NCI-H774 (cell line): ENCODE measurements at regions not wholly inside any gene's neighbourhood (a gene's known extent, or its start where the extent isn't known, plus 50 kb on each side); places are given as distances from the start of the nearest gene placed in this dataset.
"Not testable (repeated sequence)": the region's sequence is repeated elsewhere in the genome, so short reads cannot be mapped to it uniquely, and the experiment has no call there.

ENCODE experiments used
- DNase-seq: peaks from one replicate; lab custom pipeline; 2025; lab: John Stamatoyannopoulos, UW

DNA sequence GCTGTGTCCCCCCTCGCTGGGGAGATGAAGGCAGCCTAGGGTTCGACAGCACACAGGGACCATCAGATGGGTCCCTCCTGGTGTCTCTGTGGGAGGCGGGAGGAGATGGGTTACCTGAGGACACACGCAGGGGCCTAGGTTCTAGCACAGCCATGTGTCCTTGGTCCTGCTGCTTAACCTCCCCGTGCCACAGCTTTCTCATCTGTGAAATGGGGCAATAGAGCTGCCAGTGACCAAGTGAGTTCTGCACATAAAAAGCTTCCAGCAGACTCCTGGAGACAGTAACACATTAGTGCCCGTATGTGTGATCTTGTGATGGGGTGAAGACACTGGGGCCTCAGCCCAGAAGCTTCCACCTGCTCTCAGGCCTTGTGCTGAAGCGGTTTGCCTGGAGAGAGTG, 96.0 kb upstream of the GSE1 start:
- no peak for DNase-seq

DNA sequence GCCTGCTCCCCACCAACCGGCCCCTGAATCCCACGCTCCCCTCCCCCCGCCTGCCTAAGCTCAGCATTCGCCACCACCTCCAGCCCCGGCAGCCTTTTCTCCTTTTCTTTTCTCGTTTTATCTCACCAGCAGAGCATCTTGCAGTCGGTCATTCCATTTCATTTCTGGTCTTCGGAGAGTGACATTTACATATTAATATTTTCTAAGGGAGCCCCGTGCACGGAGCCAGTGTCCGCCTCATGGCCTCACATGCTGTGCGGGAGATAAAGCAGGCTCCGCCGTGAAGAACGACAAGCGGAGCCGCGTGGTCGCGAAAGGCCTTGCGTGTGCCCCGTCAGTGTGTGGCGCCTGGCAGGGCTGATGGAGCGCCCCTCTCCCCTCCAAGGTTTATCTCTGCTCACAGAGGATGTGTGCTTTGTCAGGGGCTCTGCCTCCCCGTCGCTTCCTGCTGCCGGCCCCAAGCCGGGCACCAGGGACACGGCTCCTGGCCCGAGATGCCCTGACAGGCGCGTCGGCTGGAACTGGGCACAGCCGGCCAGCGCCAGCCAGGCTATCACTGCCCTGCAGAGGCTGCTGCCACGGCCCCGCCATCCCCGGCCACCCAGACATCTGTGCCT, 95.5 kb upstream of the GSE1 start:
- DNase-seq, result no peak

DNA sequence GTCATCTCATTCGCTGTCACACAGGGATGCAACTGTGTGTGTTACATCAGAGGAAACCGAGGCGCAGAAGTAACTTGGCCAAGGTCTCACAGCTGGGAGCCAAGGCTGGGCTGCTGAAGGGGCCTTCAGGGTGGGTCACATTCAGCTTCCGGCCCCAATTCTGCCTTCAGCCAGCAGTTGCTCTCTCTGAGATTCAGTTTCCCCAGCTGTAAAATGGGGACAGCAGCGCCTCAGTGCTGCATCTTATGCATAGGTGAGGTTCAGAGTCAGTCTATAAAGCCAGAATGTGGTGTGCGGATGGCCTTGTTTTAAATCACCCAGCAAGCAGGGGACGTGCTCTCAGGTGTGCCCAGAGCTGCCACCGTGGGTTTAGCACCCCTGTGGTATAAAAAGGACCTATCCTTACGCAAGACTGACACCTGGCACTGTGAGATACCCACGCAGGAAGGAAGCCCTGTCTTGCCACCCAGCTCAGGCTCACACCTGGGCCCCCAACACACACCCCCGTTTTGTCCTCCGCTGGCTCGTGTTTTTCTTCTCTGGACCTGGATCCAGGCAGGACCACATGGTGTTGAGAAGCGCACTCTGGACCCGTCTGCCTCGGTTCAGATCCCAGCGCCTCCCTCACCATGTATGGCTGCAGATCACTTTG, 94.6 kb upstream of the GSE1 start:
- no peak for DNase-seq

DNA sequence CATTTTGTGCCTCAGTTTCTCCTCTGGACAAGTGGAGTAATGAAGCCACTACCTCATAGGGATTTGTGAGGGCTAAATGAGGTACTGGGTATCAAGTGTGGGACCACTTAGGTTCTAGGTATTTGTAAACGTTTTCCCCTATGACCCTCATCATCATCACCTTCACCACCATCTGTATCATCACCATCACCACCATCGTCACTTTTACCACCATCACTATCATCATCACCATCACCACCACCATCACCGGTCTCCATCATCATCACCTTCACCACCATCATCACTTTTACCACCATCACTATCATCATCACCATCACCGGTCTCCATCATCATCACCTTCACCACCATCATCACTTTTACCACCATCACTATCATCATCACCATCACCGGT, 94.1 kb upstream of the GSE1 start:
- not testable (repeated sequence) for DNase-seq

DNA sequence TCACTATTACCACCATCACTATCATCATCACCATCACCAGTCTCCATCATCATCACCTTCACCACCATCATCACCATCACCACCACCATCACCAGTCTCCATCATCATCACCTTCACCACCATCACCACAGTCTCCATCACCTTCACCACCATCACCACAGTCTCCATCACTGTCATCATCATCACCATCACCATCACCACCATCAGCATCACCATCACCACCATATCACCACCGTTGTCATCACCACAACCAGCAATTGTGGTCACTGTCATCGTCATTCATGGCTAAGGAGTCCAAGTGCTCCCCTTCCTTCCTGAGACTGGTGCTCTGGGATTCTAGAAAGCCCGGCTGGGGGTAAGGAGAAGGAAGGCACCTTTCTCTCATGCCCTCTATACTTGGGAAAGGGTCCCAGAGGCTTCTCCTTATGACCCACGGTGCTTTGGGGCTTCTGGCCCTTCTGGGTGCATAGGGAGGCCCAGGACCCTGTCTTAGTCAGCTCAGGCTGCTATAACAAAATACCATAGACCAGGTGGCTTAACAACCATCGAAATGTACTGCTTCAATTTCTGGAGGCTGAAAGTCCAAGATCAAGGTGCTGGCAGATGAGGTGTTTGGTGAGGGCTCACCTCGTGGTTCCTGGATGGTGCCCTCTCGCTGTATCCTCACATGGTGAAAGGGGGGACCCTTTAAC, 93.4 kb upstream of the GSE1 start:
- DNase-seq, result no peak

GRCh38 chr16:85520853-85521521, 92.1 kb upstream of the GSE1 start:
- DNase-seq, result no peak

- no peak for DNase-seq
Measured at GRCh38 chr16:85521552-85522307, 91.4 kb upstream of the GSE1 start.

DNA sequence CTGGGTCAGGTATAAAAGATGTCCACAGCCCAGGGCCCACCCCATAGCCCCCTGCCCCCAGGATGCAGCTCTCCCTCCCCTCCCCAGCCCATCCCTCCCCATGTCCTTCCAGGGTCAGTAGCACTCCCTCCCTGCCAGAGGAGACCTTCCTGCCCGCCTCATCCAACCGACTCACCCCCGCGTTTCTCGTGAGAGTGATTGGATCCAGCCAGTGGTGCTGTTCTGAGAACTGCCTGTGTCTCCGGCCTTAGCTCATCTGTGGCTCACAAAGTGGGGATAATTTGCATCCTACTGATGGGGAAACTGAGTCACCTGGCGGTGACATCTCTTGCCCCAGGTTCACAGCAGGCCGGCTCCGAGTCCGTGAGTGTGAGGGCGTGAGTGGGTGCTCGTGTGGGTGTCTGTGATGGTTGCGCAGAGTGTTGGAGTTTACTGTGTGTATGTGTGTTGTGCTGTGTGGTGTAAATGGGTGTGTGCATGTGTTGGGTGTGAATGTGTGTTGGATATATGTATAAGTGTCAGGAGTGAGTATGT, 90.7 kb upstream of the GSE1 start:
- no peak for DNase-seq

GRCh38 chr16:85522842-85523601, 90.1 kb upstream of the GSE1 start:
- DNase-seq, result no peak

GRCh38 chr16:85523602-85524364, 89.3 kb upstream of the GSE1 start:
- DNase-seq, result no peak

DNA sequence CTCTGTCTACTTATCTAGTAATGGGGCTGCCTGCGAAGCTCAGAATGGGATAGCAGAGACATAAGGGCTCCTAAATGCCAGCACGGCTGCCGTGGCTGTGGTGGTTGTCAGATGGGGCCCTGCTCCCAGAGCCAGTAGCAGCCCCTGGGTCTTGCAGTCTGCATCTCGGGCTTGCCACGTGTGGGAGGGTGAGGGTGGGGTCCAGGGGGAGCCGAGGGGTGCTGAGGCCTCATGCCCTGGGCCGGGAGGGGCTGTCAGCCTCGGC, 88.8 kb upstream of the GSE1 start:
- no peak for DNase-seq

- DNase-seq, result no peak
Measured at GRCh38 chr16:85524630-85525419, 88.3 kb upstream of the GSE1 start.

- no peak for DNase-seq
Measured at GRCh38 chr16:85525420-85526184, 87.5 kb upstream of the GSE1 start.

- DNase-seq, result no peak
Measured at GRCh38 chr16:85526185-85526974, 86.7 kb upstream of the GSE1 start.

GRCh38 chr16:85527042-85527766, 85.9 kb upstream of the GSE1 start:
- no peak for DNase-seq

DNA sequence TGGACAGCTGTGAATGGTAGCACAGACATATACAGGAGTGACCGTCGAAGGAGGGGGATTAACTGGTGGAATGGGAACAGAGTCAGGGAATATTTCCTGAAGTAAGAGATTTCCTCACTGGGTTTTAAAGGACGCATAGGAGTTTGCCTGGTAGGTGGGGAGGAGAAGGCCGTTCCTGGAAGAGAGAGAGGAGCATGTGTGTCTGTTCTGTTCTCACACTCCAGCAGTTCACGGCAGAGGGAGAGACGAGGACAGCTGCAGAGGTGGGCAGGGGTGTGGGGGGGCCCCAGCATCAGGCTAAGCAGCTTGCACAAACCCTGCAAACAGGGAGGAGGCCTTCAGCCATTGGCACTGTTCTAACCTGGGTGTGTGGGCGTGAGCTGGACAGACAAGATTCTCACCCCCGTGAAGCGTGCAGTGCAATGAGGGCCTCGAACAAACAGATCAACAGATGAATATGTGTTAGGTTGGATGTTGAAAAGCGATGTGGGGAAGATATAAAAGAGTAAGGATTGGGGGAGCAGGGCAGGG, 85.3 kb upstream of the GSE1 start:
- DNase-seq, result no peak
